ENCODE measurements at regions not wholly inside any gene's neighbourhood (a gene's known extent, or its start where the extent isn't known, plus 50 kb on each side); places are given as distances from the start of the nearest gene placed in this dataset.

GRCh38 chr2:44087714-44088092 lies 81.0 kb upstream of the PPM1B start:
- Histone ChIP-seq H2AFZ (ENCODE audit: low read length) (peak overlapping the region; percentile 38; the same call in 1 of the 2 replicates), H4K91ac (replicated peaks; ENCODE audit: insufficient read length, low read length) (peak overlapping the region; percentile 38), H2BK12ac (ENCODE audit: low read depth, low read length) (peak overlapping the region; percentile 98), H2BK15ac (ENCODE audit: low read length) (0 out of 2 replicates have a peak overlapping the region, but pooled peaks have one; percentile 6), H2BK20ac (ENCODE audit: low read length) (peak overlapping the region; percentile 63), H3K27ac (ENCODE audit: low read depth, low read length) (peak overlapping the region; percentile 48; the same call in 1 of the 2 replicates), H3K14ac (ENCODE audit: insufficient read length) (no peak overlapping the region), H3K9ac (replicated peaks in 1 of 4; ENCODE audit: extremely low read depth in 1 of 4, low read depth in 3 of 4, low read length in 3 of 4) (peak overlapping the region in 2 of 4 experiments; percentile 31 to 42; a peak in 3 of 7 replicates), H4K8ac (ENCODE audit: extremely low read depth, insufficient read depth, low read length) (no peak overlapping the region), H3K4ac (replicated peaks; ENCODE audit: insufficient read length, low read depth, low read length) (no peak overlapping the region), H3K27me3 (replicated peaks in 1 of 4; ENCODE audit: control insufficient read depth in 3 of 4, extremely low read depth in 1 of 4, insufficient read depth in 3 of 4, low read length in 3 of 4) (no peaks in the 10 kb centered on the region), H3K4me2 (ENCODE audit: insufficient read depth in 1 of 2, low read depth in 2 of 2, low read length in 2 of 2) (peak overlapping the region; percentile 3 to 45; a peak in 3 of 4 replicates), H3K79me2 (ENCODE audit: control insufficient read depth in 1 of 2, insufficient read depth in 2 of 2, low read length in 2 of 2) (no peaks in the 10 kb centered on the region; a peak in 1 of 4 replicates), H3K36me3 (ENCODE audit: control insufficient read depth in 2 of 4, insufficient read depth in 4 of 4, low read length in 3 of 4) (no peaks in the 10 kb centered on the region), H4K5ac (ENCODE audit: insufficient read length, low read depth, low read length) (no peak overlapping the region), H3K79me1 (ENCODE audit: low read depth, low read length) (no peaks in the 10 kb centered on the region), H2AK5ac (ENCODE audit: low read depth, low read length) (peak overlapping the region; percentile 57; the same call in 1 of the 2 replicates), H4K20me1 (replicated peaks in 1 of 2; ENCODE audit: control insufficient read depth in 1 of 2, insufficient read depth in 2 of 2, low read length in 2 of 2) (no peaks in the 10 kb centered on the region), H3K18ac (ENCODE audit: extremely low read depth, low read length) (peak overlapping the region; percentile 49), H2BK120ac (replicated peaks; ENCODE audit: low read depth, low read length) (peak overlapping the region; percentile 13), H2BK5ac (ENCODE audit: low read depth, low read length) (peak overlapping the region; percentile 87), H3K23ac (ENCODE audit: insufficient read length) (no peak overlapping the region), H3K9me3 (ENCODE audit: insufficient read depth in 2 of 2, low read depth in 1 of 2, low read length in 1 of 2) (no peaks in the 10 kb centered on the region), H3K56ac (replicated peaks; ENCODE audit: insufficient read length, low read depth, low read length) (no peak overlapping the region), H3K4me3 (ENCODE audit: extremely low read depth in 1 of 4, insufficient read depth in 2 of 4, low read depth in 3 of 4, low read length in 4 of 4) (peak overlapping the region in 3 of 4 experiments; percentile 6 to 52 (median 34); a peak in 4 of 8 replicates), H3K4me1 (replicated peaks in 1 of 4; ENCODE audit: control insufficient read depth in 3 of 4, insufficient read depth in 4 of 4, low read length in 3 of 4) (peaks cover 6 to 27% (median 19%) of the 10 kb centered on the region in 4 experiments; a peak in 6 of 7 replicates), H3K23me2 (ENCODE audit: low read depth, low read length) (no peaks in the 10 kb centered on the region)
- peak in 1 of 2 experiments; percentile 53 for DNase-seq (ENCODE audit: low read depth in 1 of 2, low spot score in 2 of 2)
- 61% methylated on average over 4 of the region's 4 CpGs; no CpG with 5 or more reads in 1 of the 2 experiments for WGBS, 2 experiments (ENCODE audit: extremely low coverage in 1 of 2, insufficient coverage in 1 of 2, insufficient read length in 1 of 2, insufficient replicate concordance in 2 of 2, low coverage in 1 of 2, low lambda C conversion rate in 2 of 2, missing lambda C conversion rate in 1 of 2)
- TF ChIP-seq GTF2F1 (IDR thresholded peaks at IDR 0.05; ENCODE audit: borderline replicate concordance, low read depth, low read length): no peak
- TF ChIP-seq E2F6 (IDR thresholded peaks at IDR 0.05): no peak
- no peak for TF ChIP-seq CBX5 (IDR thresholded peaks at IDR 0.05; ENCODE audit: low read depth, low read length)
- no peak for TF ChIP-seq SIRT6 (IDR thresholded peaks at IDR 0.05; ENCODE audit: low read length)
- no peak for TF ChIP-seq USF2 (IDR thresholded peaks at IDR 0.05; ENCODE audit: low read length)
- TF ChIP-seq YY1 (IDR thresholded peaks at IDR 0.05; ENCODE audit: low read depth, low read length): no peak
- no peak for TF ChIP-seq TEAD4 (IDR thresholded peaks at IDR 0.05; ENCODE audit: low read depth, low read length)
- TF ChIP-seq HDAC6 (IDR thresholded peaks at IDR 0.05; ENCODE audit: low read depth, low read length): no peak
- ChIA-PET POLR2A (ENCODE audit: partially characterized antibody) (interaction anchor here (0.7 to 2.2 kb wide), 5 partner anchors 11 to 151 kb away, joined by 3 to 15 read pairs (median 4); partner anchors contain the start of gene PPM1B), CTCF (ENCODE audit: partially characterized antibody) (interaction anchor here (0.7 to 4.3 kb wide), 25 partner anchors 9 to 204 kb away, joined by 3 to 33 read pairs (median 4); no protein-coding TSS in a partner anchor)
- FAIRE-seq: no peak
